Ureter (tissue), 1 donor: ENCODE measurements at regions not wholly inside any gene's neighbourhood (a gene's known extent, or its start where the extent isn't known, plus 50 kb on each side); places are given as distances from the start of the nearest gene placed in this dataset.
"Not testable (repeated sequence)": the region's sequence is repeated elsewhere in the genome, so short reads cannot be mapped to it uniquely, and the experiment has no call there.

Experiments used
- DNase-seq: peaks from one replicate; pipeline ENCODE4 v3.0.0-alpha.2; 2020; ENCODE audit warnings: low spot score
- donor health status: DM: yes; HTN: yes; CAD: no.

GRCh38 chr13:61215116-61215515 lies 200.5 kb downstream of the PCDH20 start:
- DNase-seq: no peak

GRCh38 chr13:61214551-61214950 lies 201.1 kb downstream of the PCDH20 start:
- no peak for DNase-seq

- not testable (repeated sequence) for DNase-seq
Measured at GRCh38 chr13:61205898-61206297, 209.8 kb downstream of the PCDH20 start.

- no peak for DNase-seq
Measured at GRCh38 chr13:61204025-61204424, 211.6 kb downstream of the PCDH20 start.

GRCh38 chr13:61202042-61202441 lies 213.6 kb downstream of the PCDH20 start:
- DNase-seq: no peak

- no peak for DNase-seq
Measured at GRCh38 chr13:61192826-61193225, 222.8 kb downstream of the PCDH20 start.

- DNase-seq: no peak
Measured at GRCh38 chr13:61188057-61188456, 227.6 kb downstream of the PCDH20 start.

- no peak for DNase-seq
Measured at GRCh38 chr13:61187471-61187870, 228.2 kb downstream of the PCDH20 start.

- no peak for DNase-seq
Measured at GRCh38 chr13:61183670-61184069, 232.0 kb downstream of the PCDH20 start.

- DNase-seq: no peak
Measured at GRCh38 chr13:61180234-61180633, 235.4 kb downstream of the PCDH20 start.

- DNase-seq: no peak
Measured at GRCh38 chr13:61179741-61180140, 235.9 kb downstream of the PCDH20 start.

GRCh38 chr13:61170856-61171255 lies 244.8 kb downstream of the PCDH20 start:
- DNase-seq: no peak

GRCh38 chr13:61162636-61163035 lies 253.0 kb downstream of the PCDH20 start:
- DNase-seq: no peak

- no peak for DNase-seq
Measured at GRCh38 chr13:61162106-61162505, 253.5 kb downstream of the PCDH20 start.

- no peak for DNase-seq
Measured at GRCh38 chr13:61156753-61157152, 258.9 kb downstream of the PCDH20 start.

GRCh38 chr13:61151062-61151461 lies 264.6 kb downstream of the PCDH20 start:
- DNase-seq: no peak

- DNase-seq: no peak
Measured at GRCh38 chr13:61149331-61149730, 266.3 kb downstream of the PCDH20 start.

GRCh38 chr13:61148691-61149315 lies 266.8 kb downstream of the PCDH20 start:
- no peak for DNase-seq

- no peak for DNase-seq
Measured at GRCh38 chr13:61148211-61148610, 267.4 kb downstream of the PCDH20 start.

- no peak for DNase-seq
Measured at GRCh38 chr13:61146571-61146970, 269.1 kb downstream of the PCDH20 start.

GRCh38 chr13:61146158-61146557 lies 269.5 kb downstream of the PCDH20 start:
- DNase-seq: no peak

- no peak for DNase-seq
Measured at GRCh38 chr13:61144834-61145593, 270.6 kb downstream of the PCDH20 start.

- no peak for DNase-seq
Measured at GRCh38 chr13:61144301-61144700, 271.3 kb downstream of the PCDH20 start.

GRCh38 chr13:61142506-61142905 lies 273.1 kb downstream of the PCDH20 start:
- no peak for DNase-seq
